NCI-H1092 (cell line): ENCODE measurements at regions not wholly inside any gene's neighbourhood (a gene's known extent, or its start where the extent isn't known, plus 50 kb on each side); places are given as distances from the start of the nearest gene placed in this dataset.
"Not testable (repeated sequence)": the region's sequence is repeated elsewhere in the genome, so short reads cannot be mapped to it uniquely, and the experiment has no call there.

Source experiments
- DNase-seq: peaks from one replicate; lab custom pipeline; 2025; lab: John Stamatoyannopoulos, UW

DNA sequence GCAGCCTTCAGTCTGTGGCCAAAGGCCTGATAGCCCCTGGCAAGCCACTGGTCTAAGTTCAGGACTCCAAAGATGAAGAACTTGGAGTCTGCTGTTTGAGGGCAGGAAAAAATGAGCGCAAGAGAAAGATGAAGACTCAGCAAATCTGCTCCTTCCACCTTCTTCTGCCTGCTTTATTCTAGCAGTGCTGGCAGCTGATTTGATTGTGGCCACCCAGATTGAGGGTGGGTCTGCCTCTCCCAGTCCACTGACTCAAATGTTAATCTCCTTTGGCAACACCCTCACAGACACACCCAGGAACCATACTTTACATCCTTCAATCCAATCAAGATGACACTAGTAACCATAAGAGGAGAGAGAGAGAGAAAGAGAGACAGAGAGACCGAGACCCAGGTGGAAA is 127.6 kb downstream of the UTP18 start:
- DNase-seq = no peak

- DNase-seq = no peak
Measured at GRCh38 chr17:51389875-51390274, 129.5 kb downstream of the UTP18 start.

DNA sequence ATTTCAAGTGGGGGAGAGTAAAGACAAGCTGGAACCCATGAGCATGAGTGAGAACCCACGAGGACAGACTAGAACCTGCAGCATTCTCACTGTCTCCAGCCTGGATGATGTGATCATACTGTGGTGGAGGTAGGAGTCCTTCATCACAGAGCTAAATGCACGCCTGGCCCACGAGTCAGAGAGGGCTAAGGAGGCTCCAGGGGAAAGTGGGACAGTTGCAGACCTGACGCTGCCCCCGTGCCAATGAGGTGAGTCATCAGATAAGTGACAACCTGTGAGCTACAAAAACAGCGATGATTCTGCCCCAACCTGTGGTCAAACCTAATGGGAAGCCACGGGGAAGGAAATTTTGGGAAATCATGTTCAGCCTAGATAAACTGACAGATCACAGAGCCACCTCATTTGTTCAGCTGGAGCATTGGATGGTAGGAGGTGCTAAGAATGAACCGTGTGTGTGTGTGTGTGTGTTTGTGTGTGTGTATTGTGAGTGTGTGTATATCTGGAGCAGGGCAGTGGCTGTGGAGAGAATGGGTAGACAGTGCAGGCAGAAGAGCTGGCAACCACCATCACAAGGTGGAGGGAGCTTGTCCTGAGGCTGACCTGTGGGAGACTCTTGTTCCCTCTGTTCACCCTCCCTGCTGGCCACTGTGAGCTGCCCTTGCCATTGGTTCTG is 131.8 kb downstream of the UTP18 start:
- DNase-seq = no peak

DNA sequence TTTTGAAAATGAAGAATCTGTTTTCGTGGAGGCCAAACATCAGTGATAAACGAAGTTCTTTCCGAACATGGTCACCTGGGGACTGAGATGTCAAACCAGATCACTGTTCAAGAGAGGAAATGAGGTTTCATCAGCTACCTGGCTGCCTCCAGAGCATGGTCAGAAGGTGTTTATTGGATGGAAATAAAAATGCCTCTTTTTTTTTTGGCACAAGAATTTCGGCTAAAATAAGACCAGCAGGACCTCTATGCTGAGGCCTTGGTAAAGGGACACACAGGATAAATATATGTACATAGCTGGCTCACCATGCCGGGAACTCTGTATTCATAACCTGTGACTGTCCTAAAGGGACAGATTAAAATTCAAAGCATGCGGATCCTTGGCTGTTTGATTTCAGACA is 135.3 kb downstream of the UTP18 start:
- no peak for DNase-seq

DNA sequence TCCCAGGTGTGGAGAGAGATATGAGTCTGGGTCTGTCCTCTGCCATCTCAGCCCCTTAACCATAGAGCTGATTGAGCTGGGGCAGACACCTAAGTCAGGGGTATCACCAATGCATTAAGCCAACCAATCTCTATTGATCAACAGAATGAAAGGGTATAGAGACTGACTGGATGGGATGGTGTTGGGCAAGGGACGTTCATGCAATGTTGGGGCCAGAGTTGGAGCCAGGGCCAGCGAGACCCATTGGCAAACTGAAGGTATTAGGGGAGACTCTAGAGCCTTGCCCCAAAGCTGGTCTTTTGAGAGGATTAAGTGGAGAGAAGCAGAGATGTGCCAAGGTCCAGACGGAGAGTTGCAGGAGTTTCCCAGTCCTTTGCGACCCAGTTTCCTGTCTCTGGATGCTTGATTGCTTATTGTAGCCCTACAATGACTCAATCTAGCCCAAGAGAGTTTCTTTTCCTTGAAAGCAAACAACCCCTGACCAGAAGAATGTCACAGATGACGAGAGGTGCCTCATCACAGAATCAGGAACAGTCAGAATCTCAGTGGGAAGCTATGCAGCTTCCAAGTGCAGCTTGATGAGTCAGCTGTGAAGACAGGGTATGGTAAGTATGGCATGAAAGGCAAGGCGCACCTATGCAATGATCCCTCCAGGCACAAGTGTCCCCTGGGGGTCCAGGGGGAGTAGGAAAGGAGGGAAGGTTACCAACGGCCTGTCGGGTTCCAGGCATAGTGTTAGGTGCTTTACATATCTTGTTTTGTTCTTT is 137.2 kb downstream of the UTP18 start:
- DNase-seq = no peak

- DNase-seq = no peak
Measured at GRCh38 chr17:51398128-51398525, 137.8 kb downstream of the UTP18 start.

DNA sequence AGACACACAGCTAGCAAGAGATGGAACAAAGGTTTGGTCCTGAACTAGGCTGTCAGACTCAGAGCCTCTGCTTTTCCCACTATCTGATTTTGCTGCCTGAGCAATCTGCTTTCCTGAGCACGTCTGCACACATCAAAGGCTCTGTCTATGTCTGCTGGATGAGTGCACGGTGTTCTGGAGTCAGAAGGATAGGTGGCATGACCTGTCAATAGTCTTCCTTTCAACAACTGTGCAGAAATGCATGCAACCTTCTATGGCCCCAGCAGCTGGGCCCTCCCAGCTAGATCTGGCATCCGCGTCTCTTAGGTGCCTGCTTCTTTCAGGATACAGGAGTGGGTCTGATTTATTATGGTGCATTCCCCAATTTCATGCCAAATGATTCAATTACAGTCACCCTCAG is 138.3 kb downstream of the UTP18 start:
- no peak for DNase-seq

DNA sequence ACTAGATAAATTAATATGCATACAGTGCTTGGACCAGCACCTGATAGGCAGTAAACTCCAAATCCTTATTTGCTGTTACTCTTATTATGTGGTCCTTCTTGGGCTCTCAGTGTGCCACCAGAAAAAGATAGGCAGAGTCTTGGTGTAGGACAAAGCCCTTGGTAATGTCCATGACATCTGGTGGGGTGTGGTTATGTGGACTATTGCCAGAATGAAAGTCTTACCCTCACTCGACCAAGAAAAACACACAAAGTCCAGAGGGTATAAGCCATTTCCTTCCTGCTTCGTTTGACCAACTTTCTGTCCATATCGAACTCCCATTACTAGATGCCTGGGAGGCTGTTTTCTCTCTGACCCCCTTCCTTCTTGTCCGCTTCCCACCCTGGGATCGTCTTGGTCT is 140.9 kb downstream of the UTP18 start:
- no peak for DNase-seq

DNA sequence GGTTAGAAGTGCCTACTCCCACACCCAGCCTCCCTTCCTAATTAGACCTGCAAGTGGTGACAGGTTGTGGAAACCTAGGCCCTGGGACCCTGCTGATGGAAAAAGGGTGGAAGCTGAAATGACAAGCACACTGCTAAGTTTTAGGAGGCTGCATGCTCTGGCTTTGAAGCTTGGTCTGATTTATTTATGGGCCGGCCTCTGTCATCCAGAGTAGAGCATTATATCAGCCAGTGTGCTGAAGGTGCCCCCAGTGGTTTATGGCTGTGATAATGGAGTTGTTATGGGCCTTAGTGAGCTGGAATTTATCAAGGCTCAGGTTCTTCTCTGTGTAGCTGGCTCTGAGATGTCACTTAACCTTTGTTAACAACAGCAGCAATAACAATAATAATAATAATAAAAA is 142.6 kb downstream of the UTP18 start:
- no peak for DNase-seq

DNA sequence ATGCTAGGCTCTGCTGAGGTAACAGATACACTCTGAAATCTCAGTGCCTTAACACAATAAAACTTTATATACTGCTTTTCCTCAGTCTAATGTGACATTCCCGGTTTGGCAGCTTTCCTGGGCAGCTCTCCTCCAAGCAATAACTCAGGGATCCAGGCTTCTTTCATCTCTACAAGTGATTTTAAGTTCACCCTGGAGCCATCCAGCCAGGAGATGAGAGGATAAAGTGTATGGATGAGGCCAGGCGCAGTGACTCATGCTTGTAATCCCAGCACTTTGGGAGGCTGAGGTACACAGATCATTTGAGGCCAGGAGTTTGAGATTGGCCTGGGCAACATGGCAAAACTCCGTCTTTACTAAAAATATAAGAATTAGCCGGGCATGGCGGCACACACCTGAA is 147.2 kb downstream of the UTP18 start:
- DNase-seq = no peak

DNA sequence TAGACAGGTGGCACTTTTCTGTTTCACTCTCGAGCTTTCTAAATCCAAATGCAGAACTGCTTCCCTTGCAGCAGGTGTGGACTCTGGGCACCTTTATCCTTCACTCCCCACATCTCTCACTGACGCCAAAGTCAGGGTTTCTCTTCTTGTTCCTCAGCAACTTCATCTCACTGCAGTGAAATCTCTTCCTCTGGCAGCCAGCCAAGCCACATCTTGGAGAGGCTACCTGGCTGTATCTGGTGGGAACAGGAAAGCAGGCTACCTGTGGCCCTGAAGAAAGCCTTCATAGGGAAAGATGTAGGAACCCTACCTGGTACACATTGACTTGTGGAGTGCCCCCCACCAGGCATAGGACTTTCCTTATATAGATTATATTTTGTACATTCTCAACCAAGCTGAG is 159.1 kb downstream of the UTP18 start:
- DNase-seq = no peak

GRCh38 chr17:51421525-51421924 is 161.2 kb downstream of the UTP18 start:
- no peak for DNase-seq

DNA sequence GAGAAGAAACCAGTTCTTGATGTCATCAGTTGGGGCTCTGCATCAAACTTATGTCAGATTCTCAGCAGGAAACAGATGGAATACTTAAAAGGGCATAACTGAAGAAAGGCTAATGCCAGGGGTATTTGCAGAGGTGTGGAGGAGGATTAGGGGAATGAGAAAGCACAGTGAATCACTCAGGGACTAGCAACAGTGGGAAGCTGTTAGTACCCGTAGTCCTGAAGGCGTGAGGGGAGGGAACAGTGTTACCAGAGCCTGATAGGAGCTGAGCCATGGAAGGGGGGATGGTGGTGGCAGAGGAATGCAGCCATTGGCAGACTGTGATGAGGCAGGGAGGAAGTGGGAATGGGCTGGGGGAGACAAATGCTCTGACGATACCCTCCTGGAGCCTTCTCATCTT is 162.3 kb downstream of the UTP18 start:
- no peak for DNase-seq

- DNase-seq = no peak
Measured at GRCh38 chr17:51423421-51424160, 163.2 kb downstream of the UTP18 start.

DNA sequence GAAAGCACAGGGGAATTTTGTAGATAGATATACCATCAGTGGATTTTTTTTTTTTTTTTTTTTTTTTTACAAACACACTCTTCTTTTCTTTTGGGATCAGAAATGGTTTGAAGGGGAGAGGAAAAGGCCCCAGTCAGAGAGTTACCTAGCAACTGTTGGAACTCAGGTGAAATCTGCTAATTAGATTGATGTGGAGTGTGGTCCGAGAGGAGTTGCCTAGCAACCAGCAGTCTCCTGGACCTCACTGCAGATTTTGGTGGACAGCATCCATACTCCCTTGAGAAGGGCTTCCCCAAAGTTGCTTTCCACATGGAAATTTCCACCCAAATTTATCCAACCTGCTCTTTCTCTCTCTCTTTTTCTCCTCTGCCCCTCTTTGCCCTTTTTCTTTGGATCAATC is 165.4 kb downstream of the UTP18 start:
- no peak for DNase-seq

- peak; percentile 42 for DNase-seq
Measured at GRCh38 chr17:51427323-51427811, 167.0 kb downstream of the UTP18 start.

GRCh38 chr17:51427856-51428255 is 167.5 kb downstream of the UTP18 start:
- no peak for DNase-seq

DNA sequence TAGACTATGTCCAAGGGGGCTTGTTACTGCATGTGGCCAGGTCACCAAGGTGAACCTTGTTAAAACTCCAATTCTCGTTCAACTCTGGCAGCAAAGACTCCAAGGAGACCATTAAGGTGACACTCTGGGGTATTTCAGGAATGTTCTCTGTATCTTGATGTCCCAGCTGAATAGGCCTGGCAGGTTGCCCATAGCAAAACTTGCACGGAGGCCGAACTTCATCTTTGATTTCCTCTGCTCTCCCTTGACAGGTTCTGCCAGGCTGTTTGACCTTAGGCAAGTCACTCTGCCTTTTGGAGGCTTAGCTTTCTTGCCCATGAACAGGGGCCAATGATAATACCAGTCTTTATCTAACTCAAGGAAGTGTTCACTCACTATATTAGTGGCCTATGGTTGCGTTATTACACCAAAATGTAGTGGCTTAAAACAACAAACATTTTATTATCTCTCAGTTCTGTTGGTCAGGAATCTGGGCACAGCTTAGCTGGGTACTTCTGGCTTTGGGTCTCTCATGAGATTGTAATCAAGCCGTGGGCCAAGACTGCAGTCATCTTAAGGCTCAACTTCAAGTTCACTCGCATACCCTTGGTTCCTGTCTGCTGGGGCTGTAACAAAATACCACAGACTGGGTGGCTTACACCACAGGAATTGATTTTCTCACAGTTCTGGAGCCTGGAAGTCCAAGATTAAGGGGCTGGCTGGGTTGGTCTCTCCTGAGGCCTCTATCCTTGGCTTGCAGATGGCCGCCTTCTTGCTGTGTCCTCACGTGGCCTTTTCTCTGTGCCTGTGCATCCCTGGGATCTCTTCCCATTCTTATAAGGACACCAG is 168.5 kb downstream of the UTP18 start:
- no peak for DNase-seq

DNA sequence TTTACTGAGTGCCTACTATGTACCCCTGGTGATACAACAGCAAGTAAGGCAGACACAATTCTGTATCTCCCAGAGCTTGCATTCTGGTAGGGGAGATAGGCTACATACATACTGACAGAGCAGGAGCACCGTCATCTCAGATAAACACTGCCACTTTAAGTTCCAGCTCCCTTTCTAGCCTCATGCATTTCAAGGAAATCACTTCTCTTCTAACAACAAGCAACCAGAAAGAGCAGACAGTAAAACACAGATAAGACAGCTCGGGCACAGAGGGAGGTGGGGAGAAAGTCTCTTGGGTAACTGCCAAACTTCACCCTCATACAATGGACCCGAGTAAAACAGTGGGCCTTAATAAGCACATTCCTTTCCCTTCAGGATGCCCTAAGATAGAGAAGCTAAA is 169.6 kb downstream of the UTP18 start:
- DNase-seq = not testable (repeated sequence)

- no peak for DNase-seq
Measured at GRCh38 chr17:51430591-51430990, 170.2 kb downstream of the UTP18 start.

DNA sequence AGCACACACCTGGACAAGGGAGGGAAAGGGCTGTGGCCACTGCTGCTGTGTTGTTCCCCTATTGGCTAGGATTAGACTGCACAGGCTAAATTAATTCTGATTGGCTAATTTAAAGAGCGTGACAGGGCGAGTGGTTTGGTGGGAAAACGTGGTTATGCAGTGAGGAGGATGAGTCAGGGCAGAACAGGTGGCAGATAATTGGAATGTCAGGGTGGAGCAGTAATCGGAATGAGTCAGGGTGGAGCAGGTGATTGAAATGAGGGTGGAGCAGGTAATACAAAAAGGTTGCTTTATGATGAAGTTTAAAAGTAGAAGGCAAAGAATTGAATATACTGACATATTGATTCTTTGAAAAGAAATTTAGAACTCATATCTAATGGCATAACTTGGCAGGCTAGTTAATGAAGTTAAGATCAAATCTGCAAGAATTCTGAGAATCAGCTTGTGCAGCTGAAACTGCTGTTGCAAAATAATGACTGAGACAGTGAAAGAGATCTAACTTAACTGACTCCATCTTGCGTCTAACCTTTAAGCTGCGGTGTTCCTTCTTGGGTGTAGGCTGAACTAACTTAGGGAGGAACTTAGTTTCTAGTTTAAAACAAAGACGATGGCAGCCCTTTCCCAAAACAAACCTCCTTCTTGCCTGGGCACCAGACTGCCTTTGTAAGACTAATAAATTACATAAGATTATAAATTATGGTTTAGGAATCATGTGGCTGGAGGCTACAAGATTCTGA is 174.3 kb downstream of the UTP18 start:
- no peak for DNase-seq
